HEK293T (cell line): ENCODE measurements at regions not wholly inside any gene's neighbourhood (a gene's known extent, or its start where the extent isn't known, plus 50 kb on each side); places are given as distances from the start of the nearest gene placed in this dataset.

Source experiments
- CTCF ChIA-PET: fragments of 350-600 bp; formaldehyde crosslinking; extraction: SDS; loops from one replicate; lab custom pipeline; 2021; ENCODE audit warnings: antibody characterized with exemption, inconsistent platforms; lab: Yijun Ruan, JAX
- POLR2A ChIA-PET: fragments of 350-600 bp; formaldehyde crosslinking; extraction: SDS; loops from one replicate; lab custom pipeline; 2020; ENCODE audit warnings: antibody characterized with exemption, inconsistent platforms; lab: Yijun Ruan, JAX
- DNase-seq: peaks from one replicate; pipeline ENCODE4 v3.0.0; 2012; ENCODE audit warnings: mixed read lengths; ENCODE audit errors: extremely low spot score
- ARNT ChIP-seq: fragments of 450-650 bp; IDR thresholded peaks from 2 replicates; pipeline ENCODE4 v1.6.1; 2017; ENCODE audit warnings: mild to moderate bottlenecking
- BHLHE40 ChIP-seq: fragments of 450-650 bp; IDR thresholded peaks from 2 replicates; pipeline ENCODE4 v1.6.1; 2016; ENCODE audit warnings: mild to moderate bottlenecking, moderate library complexity, borderline replicate concordance
- CTBP1 ChIP-seq: fragments of 450-650 bp; IDR thresholded peaks from 2 replicates; pipeline ENCODE4 v1.6.1; 2016; ENCODE audit warnings: borderline replicate concordance
- ELF4 ChIP-seq: fragments of 450-650 bp; IDR thresholded peaks from 2 replicates; pipeline ENCODE4 v1.6.1; 2017; ENCODE audit warnings: antibody characterized with exemption
- FOXA1 ChIP-seq: fragments of 450-650 bp; IDR thresholded peaks from 2 replicates; pipeline ENCODE4 v1.6.1; 2016; ENCODE audit warnings: mild to moderate bottlenecking
- FOXK2 ChIP-seq: fragments of 450-650 bp; IDR thresholded peaks from 2 replicates; pipeline ENCODE4 v1.6.1; 2016; ENCODE audit warnings: mild to moderate bottlenecking
- FOXM1 ChIP-seq: fragments of 450-650 bp; IDR thresholded peaks from 2 replicates; pipeline ENCODE4 v1.6.1; 2017; ENCODE audit warnings: mild to moderate bottlenecking, borderline replicate concordance
- HDGF ChIP-seq: fragments of 450-650 bp; IDR thresholded peaks from 2 replicates; pipeline ENCODE4 v1.6.1; 2017; ENCODE audit warnings: antibody characterized with exemption, borderline replicate concordance
- L3MBTL2 ChIP-seq: fragments of 450-650 bp; conservative IDR thresholded peaks from 2 replicates; pipeline ENCODE4 v1.6.1; 2016; ENCODE audit warnings: mild to moderate bottlenecking
- LEF1 ChIP-seq: fragments of 450-650 bp; IDR thresholded peaks from 2 replicates; pipeline ENCODE4 v1.6.1; 2017; ENCODE audit warnings: mild to moderate bottlenecking, borderline replicate concordance
- NFRKB ChIP-seq: fragments of 450-650 bp; IDR thresholded peaks from 2 replicates; pipeline ENCODE4 v1.6.1; 2016; ENCODE audit warnings: mild to moderate bottlenecking, moderate library complexity
- SP1 ChIP-seq: fragments of 450-650 bp; IDR thresholded peaks from 2 replicates; pipeline ENCODE4 v1.6.1; 2017
- SUZ12 ChIP-seq: fragments of 450-650 bp; IDR thresholded peaks from 2 replicates; pipeline ENCODE4 v1.6.1; 2016; ENCODE audit warnings: mild to moderate bottlenecking
- TARDBP ChIP-seq: fragments of 450-650 bp; IDR thresholded peaks from 2 replicates; pipeline ENCODE4 v1.6.1; 2016
- ZNF384 ChIP-seq: fragments of 450-650 bp; IDR thresholded peaks from 2 replicates; pipeline ENCODE4 v1.6.1; 2016
- TF ChIP-seq, protein P1 (sequence below): fragments of 450-650 bp; IDR thresholded peaks from 2 replicates; pipeline ENCODE4 v1.6.1; 2016

DNA sequence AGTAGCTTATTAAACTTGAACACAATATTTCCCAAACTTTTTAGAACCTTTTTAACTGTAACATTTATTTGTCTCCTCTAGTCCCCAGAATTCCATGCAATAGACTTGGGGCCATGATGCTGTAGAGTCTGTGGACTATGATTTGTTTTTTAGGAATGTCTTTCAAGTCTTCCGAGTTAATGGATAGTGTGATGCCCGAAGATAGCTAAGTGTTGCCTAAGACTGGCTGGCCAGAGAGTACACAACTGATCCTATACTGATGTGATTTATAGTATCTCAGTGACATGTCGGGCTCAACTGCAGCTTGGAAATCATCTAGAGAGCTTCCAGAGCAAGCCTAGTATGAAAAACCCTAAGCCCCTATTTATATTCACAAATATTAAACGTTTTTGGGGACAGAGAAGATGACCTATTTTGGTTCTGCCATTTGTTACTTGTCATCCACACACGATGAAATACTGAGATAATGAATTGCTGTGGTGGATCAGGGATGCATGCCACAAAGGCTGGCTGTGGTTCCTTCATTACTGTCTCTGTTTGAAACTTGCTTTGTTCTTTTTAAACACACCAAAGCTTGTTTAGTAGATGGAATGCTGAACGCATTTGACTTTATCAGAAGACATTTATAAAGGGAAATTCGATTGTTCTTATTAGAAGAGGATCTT is 507.4 kb downstream of the TAFA4 start:
- ChIA-PET POLR2A (no interaction called here), CTCF (interaction anchor here (0.7 kb wide), 1 partner anchor 1312 kb away, joined by 3 read pairs; no protein-coding TSS in a partner anchor)
- no peak for DNase-seq
- TF ChIP-seq BHLHE40 (no peak), ELF4 (no peak), SP1 (no peak), HDGF (no peak), FOXK2 (no peak), CTBP1 (no peak)

- CTCF ChIA-PET = no interaction called here
- POLR2A ChIA-PET = no interaction called here
- TF ChIP-seq, protein P1, sequence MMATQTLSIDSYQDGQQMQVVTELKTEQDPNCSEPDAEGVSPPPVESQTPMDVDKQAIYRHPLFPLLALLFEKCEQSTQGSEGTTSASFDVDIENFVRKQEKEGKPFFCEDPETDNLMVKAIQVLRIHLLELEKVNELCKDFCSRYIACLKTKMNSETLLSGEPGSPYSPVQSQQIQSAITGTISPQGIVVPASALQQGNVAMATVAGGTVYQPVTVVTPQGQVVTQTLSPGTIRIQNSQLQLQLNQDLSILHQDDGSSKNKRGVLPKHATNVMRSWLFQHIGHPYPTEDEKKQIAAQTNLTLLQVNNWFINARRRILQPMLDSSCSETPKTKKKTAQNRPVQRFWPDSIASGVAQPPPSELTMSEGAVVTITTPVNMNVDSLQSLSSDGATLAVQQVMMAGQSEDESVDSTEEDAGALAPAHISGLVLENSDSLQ = no peak
- no peak for TF ChIP-seq ELF4
- DNase-seq = no peak
These were observed 523.7 kb downstream of the TAFA4 start for GRCh38 chr3:68408626-68409025.

GRCh38 chr3:68403741-68404140 is 528.6 kb downstream of the TAFA4 start:
- ChIA-PET POLR2A (no interaction called here), CTCF (no interaction called here)
- TF ChIP-seq, protein P1 = no peak
- TF ChIP-seq CTBP1 (no peak), LEF1 (no peak), ZNF384 (no peak), SP1 (no peak), FOXA1 (no peak), BHLHE40 (no peak), ARNT (no peak)
- DNase-seq = no peak

DNA sequence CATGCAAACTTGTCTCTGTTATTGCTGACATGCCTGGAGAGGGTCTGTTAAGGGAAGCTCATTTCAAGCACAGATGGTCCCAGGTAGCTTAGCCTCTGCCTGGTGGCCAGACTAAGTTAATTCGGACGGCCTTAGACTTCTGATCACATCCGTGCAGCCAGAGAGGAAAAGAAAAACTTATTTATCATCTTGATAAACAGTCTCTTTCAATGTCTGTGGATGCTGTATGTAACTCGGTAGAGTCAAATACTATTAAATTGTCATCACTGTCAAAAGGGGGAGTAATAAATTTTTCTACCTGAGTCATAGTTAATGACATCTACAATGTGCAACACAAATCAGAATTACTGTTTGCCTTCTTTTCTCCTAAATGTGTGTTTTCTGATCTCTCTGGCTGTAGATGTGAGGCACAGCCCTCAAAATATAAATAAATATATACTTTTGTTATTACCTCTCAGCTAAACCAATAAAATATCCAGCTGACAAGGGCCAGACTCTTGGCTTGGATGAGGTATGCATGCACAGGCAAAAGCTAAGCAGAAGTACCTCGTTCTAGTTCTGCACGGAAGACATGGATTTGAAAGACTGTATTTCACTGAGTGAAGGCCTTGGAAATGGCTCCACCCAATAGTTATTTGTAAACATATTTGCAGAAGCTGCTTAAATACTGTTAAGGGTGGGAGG is 530.0 kb downstream of the TAFA4 start:
- ChIA-PET CTCF (no interaction called here), POLR2A (no interaction called here)
- TF ChIP-seq NFRKB (no peak), HDGF (no peak), L3MBTL2 (no peak), FOXA1 (no peak), TARDBP (no peak), FOXK2 (no peak), BHLHE40 (no peak), SUZ12 (no peak), CTBP1 (no peak), ELF4 (no peak), SP1 (no peak)
- DNase-seq = no peak

DNA sequence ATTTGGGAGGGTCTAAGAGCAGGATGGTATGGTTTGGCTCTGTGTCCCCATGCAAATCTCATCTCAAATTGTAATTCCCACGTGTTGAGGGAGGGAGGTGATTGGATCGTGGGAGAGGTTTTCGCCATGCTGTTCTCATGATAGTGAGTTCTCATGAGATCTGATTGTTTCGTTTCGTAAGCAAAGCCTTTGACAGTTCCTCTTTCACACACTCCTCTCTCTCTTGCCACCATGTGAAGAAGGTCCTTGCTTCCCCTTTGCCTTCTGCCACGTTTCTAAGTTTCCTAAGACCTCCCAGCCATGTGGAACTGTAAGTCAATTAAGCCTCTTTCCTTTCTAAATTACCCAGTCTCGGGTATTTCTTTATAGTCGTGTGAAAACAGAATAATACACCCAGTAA is 553.7 kb downstream of the TAFA4 start:
- POLR2A ChIA-PET = no interaction called here
- DNase-seq = no peak
- TF ChIP-seq L3MBTL2 = no peak
- TF ChIP-seq, protein P1 = no peak
- no peak for TF ChIP-seq FOXK2
- TF ChIP-seq ELF4 = no peak
- no peak for TF ChIP-seq CTBP1
- TF ChIP-seq TARDBP = no peak
- TF ChIP-seq SUZ12 = no peak
- TF ChIP-seq SP1 = no peak
- TF ChIP-seq FOXM1 = no peak
- no peak for TF ChIP-seq HDGF
- no peak for TF ChIP-seq LEF1
- CTCF ChIA-PET = no interaction called here

GRCh38 chr3:68373727-68374126 is 558.6 kb downstream of the TAFA4 start:
- ChIA-PET POLR2A (no interaction called here), CTCF (no interaction called here)
- DNase-seq = no peak
- TF ChIP-seq FOXA1 (no peak), FOXM1 (no peak), ZNF384 (no peak), TARDBP (no peak), HDGF (no peak), SP1 (no peak), ARNT (no peak), LEF1 (no peak), CTBP1 (no peak), FOXK2 (no peak)

- TF ChIP-seq FOXA1 (no peak), SUZ12 (no peak), BHLHE40 (no peak)
- no peak for DNase-seq
- ChIA-PET POLR2A (interaction anchor here (0.8 kb wide), 1 partner anchor 114 kb away, joined by 3 read pairs; no protein-coding TSS in a partner anchor), CTCF (no interaction called here)
These were observed 568.6 kb downstream of the TAFA4 start for GRCh38 chr3:68363796-68364195.
